Epidermal melanocyte (primary cell): ENCODE measurements at regions not wholly inside any gene's neighbourhood (a gene's known extent, or its start where the extent isn't known, plus 50 kb on each side); places are given as distances from the start of the nearest gene placed in this dataset.

Source experiments
- DNase-seq: peaks from one replicate; pipeline ENCODE4 v3.0.0; 2011; ENCODE audit warnings: low spot score; ENCODE audit not compliant: insufficient read length

- no peak for DNase-seq
Observed at GRCh38 chr5:135124128-135124527, 90.1 kb upstream of the PITX1 start.

DNA sequence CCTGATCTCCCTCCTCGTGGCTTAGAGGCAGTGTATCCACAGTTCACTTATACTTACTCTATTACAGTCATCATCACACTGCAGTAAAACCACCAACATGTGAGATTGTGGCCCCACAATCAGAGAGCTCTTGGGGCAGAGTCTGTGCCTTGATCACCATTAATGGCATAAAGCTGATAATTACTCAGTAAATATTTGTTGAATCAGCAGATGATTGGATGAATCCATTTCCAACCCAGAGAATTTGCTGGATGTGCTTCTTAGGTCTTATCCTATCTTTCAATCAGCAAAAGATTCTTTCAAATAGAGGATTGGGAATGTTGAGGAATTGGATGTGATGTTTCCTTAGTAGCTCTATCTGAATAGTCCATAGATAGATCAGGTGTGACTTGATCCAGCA, 88.8 kb upstream of the PITX1 start:
- DNase-seq, result no peak

DNA sequence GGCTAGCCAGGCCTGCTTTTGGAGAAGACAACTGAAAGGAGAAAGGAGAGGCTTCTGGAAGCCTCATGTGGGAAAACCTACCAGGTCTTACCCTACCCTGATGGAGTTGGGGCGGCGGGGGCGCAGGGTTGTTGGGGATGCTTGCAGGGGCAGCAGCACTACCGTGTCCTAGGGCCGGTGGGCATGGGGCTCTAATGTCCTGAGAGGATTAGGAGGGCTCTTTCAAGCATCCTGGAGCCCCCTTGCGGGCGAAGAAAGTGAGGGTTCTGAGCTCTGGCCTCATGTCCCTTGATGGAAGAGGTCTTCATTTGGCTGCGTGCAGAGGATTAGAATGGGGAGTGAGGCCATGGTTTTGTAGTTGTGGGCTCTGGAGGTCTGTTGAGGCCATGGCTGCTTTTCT, 86.9 kb upstream of the PITX1 start:
- DNase-seq, result no peak

DNA sequence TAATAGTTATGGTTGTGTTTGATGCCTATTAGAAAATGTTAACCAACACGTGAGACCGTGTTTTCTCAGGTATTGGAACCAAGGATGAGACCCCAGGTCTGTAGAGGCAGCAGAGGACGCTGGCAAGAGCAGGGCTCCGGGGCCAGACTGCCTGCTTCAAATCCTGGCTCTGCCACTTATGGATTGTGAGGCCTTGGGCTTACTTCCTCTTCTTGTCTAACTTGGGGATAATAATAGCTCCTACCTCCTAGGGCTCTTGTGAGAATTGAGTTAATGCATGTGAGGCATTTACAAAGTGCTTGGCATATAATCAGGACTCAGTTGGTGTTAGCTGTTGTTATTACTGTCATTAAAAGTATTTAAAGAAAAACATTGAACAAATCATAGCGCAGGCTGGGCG, 85.5 kb upstream of the PITX1 start:
- DNase-seq, result no peak

GRCh38 chr5:135117590-135117989, 83.6 kb upstream of the PITX1 start:
- DNase-seq, result no peak

DNA sequence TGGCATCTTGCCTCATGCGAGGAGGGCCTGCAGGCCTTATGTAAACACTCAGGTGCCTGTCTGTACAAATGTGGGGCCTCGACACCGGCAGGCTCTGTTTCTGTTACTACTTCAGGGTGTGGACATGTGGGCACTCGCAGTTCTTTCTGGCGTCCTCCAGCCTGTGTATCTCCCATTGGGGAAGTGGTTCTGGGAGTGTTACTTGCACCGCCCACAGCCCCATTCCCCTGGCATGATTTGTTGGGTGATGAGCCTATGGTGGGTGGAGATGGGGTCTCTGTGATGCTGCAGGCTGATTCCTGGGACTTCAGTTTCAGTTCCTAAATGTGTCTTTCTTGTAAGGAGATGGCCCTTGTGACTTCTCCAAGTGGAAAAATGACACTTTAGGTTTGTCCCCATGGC, 82.1 kb upstream of the PITX1 start:
- no peak for DNase-seq

GRCh38 chr5:135115591-135115990, 81.6 kb upstream of the PITX1 start:
- DNase-seq, result no peak

- no peak for DNase-seq
Observed at GRCh38 chr5:135114759-135115158, 80.7 kb upstream of the PITX1 start.

GRCh38 chr5:135112008-135112725, 78.1 kb upstream of the PITX1 start:
- no peak for DNase-seq

- DNase-seq, result no peak
Observed at GRCh38 chr5:135110785-135111596, 77.0 kb upstream of the PITX1 start.

GRCh38 chr5:135108992-135109391, 75.0 kb upstream of the PITX1 start:
- no peak for DNase-seq

- no peak for DNase-seq
Observed at GRCh38 chr5:135108569-135108968, 74.5 kb upstream of the PITX1 start.

- DNase-seq, result no peak
Observed at GRCh38 chr5:135107986-135108385, 74.0 kb upstream of the PITX1 start.

DNA sequence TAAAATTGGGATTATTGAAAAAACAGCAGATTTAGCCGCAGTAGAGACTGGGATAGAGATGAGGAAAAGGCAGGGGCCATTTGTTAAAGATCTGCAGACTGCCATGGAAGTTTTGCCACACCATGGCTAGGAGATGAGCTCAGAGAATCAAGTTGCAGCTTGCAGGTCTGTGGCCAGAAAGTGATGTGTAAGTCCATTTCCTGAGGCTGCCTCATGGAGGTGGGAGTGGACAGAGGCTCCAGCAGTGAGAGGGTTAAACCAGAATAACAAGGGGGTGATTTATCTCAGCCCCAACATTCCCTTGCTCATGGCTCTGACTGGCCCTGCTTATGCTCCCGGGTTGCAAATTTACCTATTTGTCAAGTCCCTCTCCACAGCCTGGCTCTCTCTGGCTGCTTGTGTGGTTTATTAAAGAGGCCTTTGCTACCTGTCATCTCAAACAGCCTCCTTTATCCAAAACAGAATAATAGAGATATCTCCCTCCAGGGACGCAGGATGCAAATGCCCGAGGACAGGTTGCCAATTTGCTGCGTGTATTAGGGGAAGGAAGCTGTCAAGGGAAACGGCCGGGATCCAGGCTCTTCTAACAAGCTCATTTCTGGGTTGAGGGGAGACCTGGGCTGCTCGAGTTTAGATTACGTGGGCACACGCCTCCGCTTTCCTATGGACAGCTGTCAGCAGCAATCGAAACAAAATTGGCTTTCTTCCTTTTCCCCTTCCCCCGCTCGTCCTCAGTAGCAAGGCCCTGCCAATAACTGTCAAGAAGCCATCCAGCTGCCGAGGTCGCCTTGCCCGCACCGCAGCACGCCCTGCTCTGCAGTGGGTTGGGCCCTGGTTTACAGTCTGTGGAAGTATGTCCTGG, 72.8 kb upstream of the PITX1 start:
- DNase-seq, result no peak

GRCh38 chr5:135106136-135106535, 72.1 kb upstream of the PITX1 start:
- DNase-seq, result no peak

GRCh38 chr5:135105105-135105484, 71.1 kb upstream of the PITX1 start:
- no peak for DNase-seq

GRCh38 chr5:135103575-135103853, 69.5 kb upstream of the PITX1 start:
- no peak for DNase-seq

- DNase-seq, result no peak
Observed at GRCh38 chr5:135102716-135103574, 68.9 kb upstream of the PITX1 start.

DNA sequence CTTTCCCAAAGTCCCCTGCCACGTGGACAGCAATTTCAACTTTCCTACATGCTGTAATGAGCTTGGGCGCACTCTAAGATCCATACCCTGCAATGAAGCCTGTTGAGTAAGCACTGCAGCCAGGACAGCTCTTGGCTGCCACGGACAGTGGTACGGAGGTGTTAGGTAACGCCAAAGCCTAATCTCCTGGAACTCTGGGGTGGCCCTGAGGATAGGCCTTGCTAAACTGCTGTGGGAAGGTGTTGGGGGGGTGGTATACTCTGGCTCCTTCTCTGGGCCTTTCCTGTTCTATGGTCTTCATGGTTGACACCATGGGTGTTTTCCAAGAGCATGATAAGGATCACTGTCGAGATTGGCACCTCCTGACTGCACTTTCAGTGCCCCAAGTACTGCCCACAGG, 66.4 kb upstream of the PITX1 start:
- DNase-seq, result no peak

DNA sequence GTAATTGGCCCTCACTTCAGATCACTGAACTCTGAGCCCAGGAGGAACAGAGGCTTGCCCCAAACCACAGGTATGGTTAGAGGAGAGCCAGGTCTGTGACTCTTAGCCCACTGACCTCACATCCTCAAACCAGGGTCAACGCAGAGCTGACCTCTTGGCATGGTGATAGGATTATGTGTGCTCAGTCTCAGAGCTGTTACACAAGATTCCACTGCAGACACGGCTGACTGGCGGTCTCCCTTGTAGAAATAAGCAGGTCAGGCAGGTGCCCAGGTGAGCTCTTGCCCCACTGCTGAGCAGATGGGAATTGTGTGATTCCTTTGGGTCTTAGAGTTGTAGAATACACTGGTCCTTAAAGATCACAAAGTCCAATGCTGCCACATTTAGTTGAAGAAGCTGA, 66.0 kb upstream of the PITX1 start:
- DNase-seq, result no peak

DNA sequence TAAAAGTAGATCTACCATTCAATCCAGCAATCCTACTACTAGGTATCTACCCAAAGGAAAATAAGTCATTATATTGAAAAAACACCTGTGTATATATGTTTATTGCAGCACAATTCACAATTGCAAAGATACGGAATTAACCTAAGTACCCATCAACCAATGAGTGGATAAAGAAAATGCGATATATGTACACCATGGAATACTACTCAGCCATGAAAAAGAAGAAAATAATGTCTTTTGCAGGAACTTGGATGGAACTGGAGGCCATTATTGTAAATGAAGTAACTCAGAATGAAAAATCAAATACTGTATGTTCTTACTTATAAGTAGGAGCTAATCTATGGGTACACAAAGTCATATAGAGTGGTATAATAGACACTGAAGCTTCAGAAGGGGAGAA, 63.4 kb upstream of the PITX1 start:
- DNase-seq, result no peak
